ENCODE measurements at regions not wholly inside any gene's neighbourhood (a gene's known extent, or its start where the extent isn't known, plus 50 kb on each side); places are given as distances from the start of the nearest gene placed in this dataset.

DNA sequence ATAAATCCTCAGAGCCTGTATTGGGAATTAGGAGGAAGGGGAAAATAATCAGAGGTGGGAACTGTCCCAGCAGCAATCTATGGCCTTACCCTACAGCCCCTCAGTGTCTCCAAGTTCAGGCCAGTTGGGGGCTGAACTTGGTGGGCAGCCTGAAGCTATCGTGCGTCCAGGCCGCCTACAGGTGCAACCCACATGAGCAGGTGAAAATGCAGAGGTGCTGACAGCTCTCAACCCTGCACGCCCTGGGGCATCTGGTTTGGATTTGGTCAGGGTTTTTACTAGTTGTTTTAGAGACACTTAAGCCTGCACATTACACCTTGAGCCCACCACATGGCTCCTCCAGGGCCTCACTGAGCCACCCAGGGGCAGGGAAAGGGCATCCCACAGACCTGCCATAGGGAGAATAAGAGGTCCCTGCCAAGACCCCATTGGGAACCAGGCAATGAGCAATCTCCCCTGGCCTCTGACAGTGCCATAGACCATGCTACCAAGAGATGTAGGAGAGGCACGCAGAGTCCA lies 209.5 kb downstream of the FOXD2 start:
- H3K36me3 ChIP-seq (ENCODE audit: control insufficient read depth, insufficient read depth, low read length) = no peaks in the 10 kb centered on the region
- H3K27me3 ChIP-seq (ENCODE audit: control insufficient read depth, insufficient read depth, low read length) = peaks cover 9% of the 10 kb centered on the region
- peaks cover 4% of the 10 kb centered on the region for H3K4me1 ChIP-seq (ENCODE audit: control insufficient read depth, insufficient read depth, low read length)
- no peak overlapping the region for H3K9ac ChIP-seq (ENCODE audit: low read depth, low read length)
- H3K4me3 ChIP-seq (ENCODE audit: low read depth, low read length) = no peak overlapping the region
- no peaks in the 10 kb centered on the region for H3K9me3 ChIP-seq (ENCODE audit: control insufficient read depth, insufficient read depth, low read length)

DNA sequence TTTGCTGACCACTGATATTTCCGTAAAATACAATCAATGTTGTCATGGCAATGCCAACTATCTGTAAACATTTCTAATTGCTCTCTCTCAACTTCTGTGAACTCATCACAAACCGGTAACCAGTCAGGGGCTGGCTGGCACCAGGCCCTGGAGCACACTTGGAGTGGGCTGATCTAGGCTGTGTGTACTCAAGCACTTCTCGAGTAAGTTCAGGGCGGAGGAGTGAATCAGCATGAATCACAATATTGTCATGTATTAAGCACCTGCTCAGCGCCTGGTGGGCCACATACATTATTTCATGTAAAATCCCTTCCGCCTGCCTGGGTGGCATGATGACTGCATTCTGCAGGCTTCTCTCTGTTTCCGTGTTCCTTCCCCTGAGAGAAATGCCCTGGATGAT lies 212.4 kb downstream of the FOXD2 start:
- H3K9me3 ChIP-seq (ENCODE audit: control insufficient read depth, insufficient read depth, low read length) = no peaks in the 10 kb centered on the region
- no peaks in the 10 kb centered on the region for H3K36me3 ChIP-seq (ENCODE audit: control insufficient read depth, insufficient read depth, low read length)
- H3K9ac ChIP-seq (ENCODE audit: low read depth, low read length) = no peak overlapping the region

DNA sequence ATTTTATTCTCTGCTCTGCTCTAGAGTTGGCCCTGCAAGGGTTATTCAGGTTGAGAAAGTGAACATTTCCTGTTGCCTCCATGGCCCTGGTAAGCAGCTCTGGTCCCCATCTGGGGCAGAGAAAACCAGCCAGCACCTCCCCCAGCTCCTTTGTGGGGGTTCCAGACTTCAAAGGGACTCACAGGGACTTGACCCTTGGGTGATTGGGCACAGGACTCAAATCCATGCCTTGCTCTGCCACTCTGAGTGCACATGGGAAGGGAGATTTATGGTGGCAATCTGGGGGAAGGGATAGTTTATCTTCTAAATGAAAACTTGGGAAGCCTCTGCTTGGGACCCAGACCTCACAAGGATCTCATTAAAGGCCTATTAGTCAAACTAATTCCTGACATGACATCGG lies 212.8 kb downstream of the FOXD2 start:
- peaks cover 8% of the 10 kb centered on the region for H3K27me3 ChIP-seq (ENCODE audit: control insufficient read depth, insufficient read depth, low read length)
- H3K9ac ChIP-seq (ENCODE audit: low read depth, low read length) = no peak overlapping the region
- H3K4me3 ChIP-seq (ENCODE audit: low read depth, low read length) = no peak overlapping the region
- no peaks in the 10 kb centered on the region for H3K9me3 ChIP-seq (ENCODE audit: control insufficient read depth, insufficient read depth, low read length)
- no peaks in the 10 kb centered on the region for H3K4me1 ChIP-seq (ENCODE audit: control insufficient read depth, insufficient read depth, low read length)
- H3K36me3 ChIP-seq (ENCODE audit: control insufficient read depth, insufficient read depth, low read length) = no peaks in the 10 kb centered on the region

More for the DNA sequence above, 212.4 kb downstream of the FOXD2 start:
- H3K4me3 ChIP-seq (ENCODE audit: low read depth, low read length) = no peak overlapping the region
- peaks cover 8% of the 10 kb centered on the region for H3K27me3 ChIP-seq (ENCODE audit: control insufficient read depth, insufficient read depth, low read length)
- H3K4me1 ChIP-seq (ENCODE audit: control insufficient read depth, insufficient read depth, low read length) = no peaks in the 10 kb centered on the region

DNA sequence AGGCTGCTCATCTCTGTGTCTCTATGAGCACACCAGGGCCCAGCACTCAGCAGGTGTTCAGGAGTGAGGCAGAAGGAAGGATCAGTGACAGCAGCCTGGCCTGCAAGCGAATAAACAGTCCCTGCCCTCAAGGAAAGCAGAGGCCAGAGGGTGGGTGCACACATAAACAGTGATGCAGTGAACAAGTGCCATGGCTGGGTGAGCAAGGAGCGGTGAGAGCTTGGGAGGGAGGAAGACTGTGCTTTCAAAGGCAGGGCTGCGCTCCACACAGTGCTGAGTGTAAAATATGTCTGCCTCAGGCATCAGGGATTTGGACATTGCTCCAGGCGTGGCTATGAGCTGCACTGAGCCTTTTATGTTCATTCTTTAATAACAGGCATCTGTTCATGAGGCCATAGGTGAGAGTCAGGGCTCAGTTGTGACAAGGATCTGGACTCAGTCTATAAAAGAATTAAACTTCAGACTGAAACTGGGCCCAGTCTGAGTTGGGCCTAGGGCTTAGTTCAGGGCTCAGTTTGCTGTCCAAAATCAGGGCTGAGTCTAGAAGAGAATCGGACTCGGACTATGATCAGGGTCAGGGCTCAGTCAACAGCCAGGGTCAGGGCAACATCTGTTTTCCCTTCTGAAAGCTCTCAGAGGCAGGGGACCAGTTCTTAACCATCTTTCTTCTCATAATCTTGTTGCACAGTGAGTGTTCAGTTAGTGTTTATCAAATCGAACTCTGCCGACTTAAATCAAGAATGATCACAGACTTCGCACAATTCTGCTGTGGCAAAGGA lies 213.7 kb downstream of the FOXD2 start:
- no peak overlapping the region for H3K4me3 ChIP-seq (ENCODE audit: low read depth, low read length)
- H3K9me3 ChIP-seq (ENCODE audit: control insufficient read depth, insufficient read depth, low read length) = no peaks in the 10 kb centered on the region
- peaks cover 8% of the 10 kb centered on the region for H3K27me3 ChIP-seq (ENCODE audit: control insufficient read depth, insufficient read depth, low read length)
- H3K36me3 ChIP-seq (ENCODE audit: control insufficient read depth, insufficient read depth, low read length) = no peaks in the 10 kb centered on the region
- no peaks in the 10 kb centered on the region for H3K4me1 ChIP-seq (ENCODE audit: control insufficient read depth, insufficient read depth, low read length)
- no peak overlapping the region for H3K9ac ChIP-seq (ENCODE audit: low read depth, low read length)

DNA sequence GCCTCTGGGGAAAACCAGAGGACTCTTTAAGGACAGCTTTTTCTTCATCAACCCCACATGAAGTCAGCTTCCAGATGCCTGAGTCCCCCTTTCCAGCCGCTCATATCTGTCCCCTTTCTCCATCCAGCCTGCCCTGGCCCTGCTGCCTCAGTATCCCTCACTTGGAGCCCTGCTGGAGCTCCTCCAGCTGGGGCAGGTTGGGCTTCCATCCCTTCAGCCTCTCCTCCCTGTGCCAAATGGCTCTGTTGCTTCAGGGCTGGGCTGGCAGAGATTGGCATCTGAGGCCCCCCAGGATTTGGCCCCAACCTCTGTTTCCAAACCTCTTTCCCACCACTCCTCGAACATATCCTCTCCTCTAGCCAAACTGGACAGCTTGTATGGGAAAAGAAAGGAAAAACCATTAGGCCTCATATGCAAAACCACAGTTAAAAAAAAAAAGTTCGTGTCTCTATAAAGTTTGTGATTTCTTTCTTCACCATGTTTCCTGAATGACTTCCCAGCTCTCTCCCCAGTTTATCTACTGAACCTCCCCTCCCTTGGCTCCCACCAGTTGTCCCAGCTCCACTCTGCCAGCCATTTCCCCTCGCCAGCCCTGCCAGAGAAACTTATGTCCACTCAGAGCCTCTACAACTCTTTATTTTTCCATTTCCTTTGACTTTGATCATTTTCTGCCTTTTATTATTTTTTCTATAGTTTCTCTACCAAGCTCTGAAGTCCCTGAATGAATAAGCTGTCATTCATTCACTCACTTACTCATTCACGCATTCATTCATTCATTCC lies 217.9 kb downstream of the FOXD2 start:
- Histone ChIP-seq H3K36me3 (ENCODE audit: control insufficient read depth, insufficient read depth, low read length) (no peaks in the 10 kb centered on the region), H3K4me3 (ENCODE audit: low read depth, low read length) (no peak overlapping the region), H3K27me3 (ENCODE audit: control insufficient read depth, insufficient read depth, low read length) (peaks cover 20% of the 10 kb centered on the region), H3K4me1 (ENCODE audit: control insufficient read depth, insufficient read depth, low read length) (no peaks in the 10 kb centered on the region), H3K9me3 (ENCODE audit: control insufficient read depth, insufficient read depth, low read length) (no peaks in the 10 kb centered on the region), H3K9ac (ENCODE audit: low read depth, low read length) (no peak overlapping the region)

DNA sequence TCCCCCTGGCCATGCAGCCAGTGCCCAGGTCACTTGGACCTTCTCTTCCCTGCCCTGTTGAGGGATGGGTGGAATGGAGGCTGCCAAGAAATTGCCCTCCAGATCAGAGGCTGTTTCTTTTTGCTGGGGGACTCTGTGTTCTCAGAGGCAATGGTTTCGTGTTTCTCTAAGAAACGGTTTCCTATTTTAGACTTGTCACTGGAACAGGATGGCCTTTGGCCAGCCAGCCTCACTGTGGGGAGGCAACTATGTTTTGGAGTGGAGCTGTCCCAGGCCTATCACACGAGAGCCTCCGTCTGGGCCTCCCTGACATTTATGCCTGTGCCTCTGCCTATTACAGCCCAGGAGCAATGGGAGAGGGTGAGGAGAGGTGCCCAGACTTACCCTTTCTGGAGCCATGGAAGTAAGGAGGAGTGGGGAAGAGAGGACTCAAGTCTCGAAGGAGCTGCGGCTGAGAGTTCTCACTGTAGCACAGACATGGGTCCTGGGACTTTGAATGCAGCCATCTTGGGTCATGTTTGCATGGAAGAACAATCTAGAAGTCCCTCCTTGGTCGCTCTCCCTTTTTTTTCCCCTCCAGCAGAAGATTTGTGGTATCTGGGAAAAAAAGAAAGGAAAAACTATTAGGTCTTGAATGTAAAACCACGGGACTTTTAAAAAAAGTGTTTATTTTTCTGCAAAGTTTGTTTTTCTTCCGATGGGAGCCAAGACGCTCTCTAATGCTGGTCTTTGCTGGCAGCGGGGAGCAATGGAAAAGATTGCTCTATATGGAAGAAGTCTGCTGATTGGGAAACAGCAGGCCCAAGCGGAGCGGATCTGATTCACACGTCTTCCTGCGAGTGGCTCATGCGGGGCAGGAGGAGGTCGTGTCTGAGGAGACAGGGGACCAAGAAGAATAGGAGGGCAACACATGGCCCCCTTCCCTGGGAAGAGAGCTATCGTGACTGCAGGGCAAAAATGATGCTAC lies 219.2 kb downstream of the FOXD2 start:
- Histone ChIP-seq H3K9ac (ENCODE audit: low read depth, low read length) (no peak overlapping the region), H3K4me1 (ENCODE audit: control insufficient read depth, insufficient read depth, low read length) (no peaks in the 10 kb centered on the region), H3K9me3 (ENCODE audit: control insufficient read depth, insufficient read depth, low read length) (no peaks in the 10 kb centered on the region), H3K27me3 (ENCODE audit: control insufficient read depth, insufficient read depth, low read length) (peaks cover 19% of the 10 kb centered on the region), H3K4me3 (ENCODE audit: low read depth, low read length) (no peak overlapping the region), H3K36me3 (ENCODE audit: control insufficient read depth, insufficient read depth, low read length) (no peaks in the 10 kb centered on the region)

DNA sequence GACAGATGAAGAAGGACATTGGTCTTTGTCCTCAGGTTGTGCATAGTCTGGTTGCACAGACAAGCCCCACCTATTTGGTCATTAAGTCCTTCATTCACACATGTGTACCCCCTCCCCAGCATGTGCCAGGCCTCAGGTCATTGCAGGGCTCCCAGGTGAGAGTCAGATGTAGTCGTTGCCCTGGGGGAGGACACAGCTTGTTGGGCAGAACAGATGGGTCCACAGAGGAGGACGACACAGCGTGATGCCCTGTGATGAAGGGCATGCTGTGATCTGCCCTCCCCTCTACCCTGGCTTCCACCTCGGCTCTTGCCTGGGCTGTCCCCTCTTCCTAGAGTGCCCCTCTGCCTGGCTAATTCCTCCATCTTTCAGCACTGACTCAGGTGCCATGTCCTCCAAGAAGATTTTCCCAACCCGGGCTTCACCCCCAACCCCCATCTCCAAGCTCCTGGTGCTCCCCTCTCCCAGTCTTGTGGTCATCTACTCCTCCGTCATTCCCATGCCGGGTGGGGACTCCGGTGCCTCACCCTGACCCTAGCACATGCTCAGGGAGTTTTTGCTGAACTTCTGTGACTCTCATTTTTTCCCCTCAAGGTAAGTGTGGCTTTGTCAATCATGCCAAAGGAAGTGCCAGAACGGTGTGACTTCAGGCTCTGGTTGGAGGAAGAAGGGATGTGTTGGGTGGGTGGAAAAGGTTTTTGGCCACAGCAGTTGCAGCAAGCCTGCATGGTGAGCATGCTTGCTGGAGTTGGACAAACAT lies 220.5 kb downstream of the FOXD2 start:
- peaks cover 25% of the 10 kb centered on the region for H3K27me3 ChIP-seq (ENCODE audit: control insufficient read depth, insufficient read depth, low read length)

DNA sequence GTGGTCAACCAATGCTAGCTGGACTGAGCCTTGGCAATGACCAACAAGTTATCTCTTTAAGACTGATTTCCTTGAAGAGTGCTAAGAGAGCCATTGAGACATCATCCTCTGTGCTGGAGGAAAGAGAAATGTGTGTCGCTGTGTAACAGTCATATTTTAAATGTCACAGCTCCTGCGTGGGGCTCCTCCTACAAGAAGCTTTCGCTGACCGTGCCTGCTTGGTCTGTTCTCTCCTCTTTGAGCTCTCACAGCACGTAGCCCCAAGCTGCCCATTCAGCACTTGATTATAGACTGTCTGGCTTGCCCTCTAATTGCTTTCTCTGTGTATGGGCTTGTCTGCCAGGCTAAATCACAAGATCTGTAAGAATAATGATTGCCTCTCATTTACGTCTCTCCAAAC lies 221.3 kb downstream of the FOXD2 start:
- H3K27me3 ChIP-seq (ENCODE audit: control insufficient read depth, insufficient read depth, low read length) = peaks cover 28% of the 10 kb centered on the region

More for the DNA sequence above, 220.5 kb downstream of the FOXD2 start:
- H3K9ac ChIP-seq (ENCODE audit: low read depth, low read length) = no peak overlapping the region
- H3K4me3 ChIP-seq (ENCODE audit: low read depth, low read length) = no peak overlapping the region
- no peaks in the 10 kb centered on the region for H3K9me3 ChIP-seq (ENCODE audit: control insufficient read depth, insufficient read depth, low read length)
- H3K36me3 ChIP-seq (ENCODE audit: control insufficient read depth, insufficient read depth, low read length) = no peaks in the 10 kb centered on the region
- no peaks in the 10 kb centered on the region for H3K4me1 ChIP-seq (ENCODE audit: control insufficient read depth, insufficient read depth, low read length)

DNA sequence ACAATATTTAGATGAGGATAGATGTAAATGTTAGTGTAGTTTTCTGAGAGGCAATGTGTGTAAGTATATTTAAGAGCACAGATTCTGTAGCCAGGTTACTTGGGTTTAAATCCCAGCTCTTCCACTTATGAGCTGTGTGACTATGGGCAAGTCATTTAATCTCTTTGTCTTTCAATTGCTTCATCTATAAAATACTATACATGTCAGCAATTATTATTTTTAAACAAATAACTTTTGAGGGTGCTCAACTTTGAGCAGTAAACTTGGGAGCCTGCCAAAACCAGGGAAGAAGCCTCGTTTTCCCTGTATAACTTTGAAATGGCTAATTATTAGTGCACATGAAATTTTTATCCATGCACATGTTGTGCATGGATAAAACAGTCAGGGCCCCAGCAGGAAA lies 222.8 kb downstream of the FOXD2 start:
- H3K9ac ChIP-seq (ENCODE audit: low read depth, low read length) = no peak overlapping the region
- H3K27me3 ChIP-seq (ENCODE audit: control insufficient read depth, insufficient read depth, low read length) = peaks cover 25% of the 10 kb centered on the region
- no peaks in the 10 kb centered on the region for H3K4me1 ChIP-seq (ENCODE audit: control insufficient read depth, insufficient read depth, low read length)
- H3K4me3 ChIP-seq (ENCODE audit: low read depth, low read length) = no peak overlapping the region
- no peaks in the 10 kb centered on the region for H3K9me3 ChIP-seq (ENCODE audit: control insufficient read depth, insufficient read depth, low read length)
- no peaks in the 10 kb centered on the region for H3K36me3 ChIP-seq (ENCODE audit: control insufficient read depth, insufficient read depth, low read length)

More for the DNA sequence above, 221.3 kb downstream of the FOXD2 start:
- H3K4me3 ChIP-seq (ENCODE audit: low read depth, low read length) = no peak overlapping the region
- no peaks in the 10 kb centered on the region for H3K9me3 ChIP-seq (ENCODE audit: control insufficient read depth, insufficient read depth, low read length)
- H3K36me3 ChIP-seq (ENCODE audit: control insufficient read depth, insufficient read depth, low read length) = no peaks in the 10 kb centered on the region
- H3K4me1 ChIP-seq (ENCODE audit: control insufficient read depth, insufficient read depth, low read length) = no peaks in the 10 kb centered on the region
- H3K9ac ChIP-seq (ENCODE audit: low read depth, low read length) = no peak overlapping the region

DNA sequence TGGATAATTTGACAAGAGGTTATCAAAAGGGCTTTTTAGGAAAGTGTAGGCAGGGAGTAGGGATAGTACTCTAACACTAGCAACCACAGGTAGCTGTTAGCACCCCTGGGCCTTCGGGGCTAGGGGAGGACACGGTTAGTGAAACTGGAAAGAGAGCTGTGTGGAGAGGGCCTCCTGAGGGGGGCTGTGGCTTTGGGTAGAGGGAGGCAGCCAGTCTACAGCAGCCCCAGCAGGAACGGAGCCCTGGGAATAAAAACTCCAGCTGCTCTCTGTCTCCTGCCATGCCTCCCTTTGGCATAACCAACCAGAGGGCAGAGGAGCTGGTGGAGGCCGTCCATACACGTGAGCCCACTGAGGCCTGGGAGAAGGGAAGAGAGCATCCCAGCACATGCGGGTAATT lies 223.2 kb downstream of the FOXD2 start:
- Histone ChIP-seq H3K9me3 (ENCODE audit: control insufficient read depth, insufficient read depth, low read length) (no peaks in the 10 kb centered on the region), H3K27me3 (ENCODE audit: control insufficient read depth, insufficient read depth, low read length) (peaks cover 25% of the 10 kb centered on the region), H3K36me3 (ENCODE audit: control insufficient read depth, insufficient read depth, low read length) (no peaks in the 10 kb centered on the region), H3K4me3 (ENCODE audit: low read depth, low read length) (no peak overlapping the region), H3K9ac (ENCODE audit: low read depth, low read length) (no peak overlapping the region), H3K4me1 (ENCODE audit: control insufficient read depth, insufficient read depth, low read length) (no peaks in the 10 kb centered on the region)

DNA sequence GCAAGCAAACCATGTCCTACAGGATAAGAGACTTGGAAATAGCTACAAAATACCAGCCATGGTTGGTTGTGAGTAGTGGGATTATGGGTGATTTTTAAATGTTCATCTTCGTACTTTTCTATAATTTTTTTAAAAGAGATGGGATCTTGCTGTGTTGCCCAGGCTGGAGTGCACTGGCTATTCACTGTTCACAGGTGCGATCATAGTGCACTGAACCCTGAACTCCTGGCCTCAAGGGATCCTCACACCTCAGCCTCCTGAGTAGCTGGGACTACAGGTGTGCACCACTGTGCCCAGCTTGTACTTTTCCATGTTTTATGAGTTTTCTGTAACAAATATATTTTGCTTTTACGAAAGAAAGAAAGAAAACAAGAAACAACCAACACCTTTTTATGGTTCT lies 224.2 kb downstream of the FOXD2 start:
- no peaks in the 10 kb centered on the region for H3K4me1 ChIP-seq (ENCODE audit: control insufficient read depth, insufficient read depth, low read length)
- no peak overlapping the region for H3K9ac ChIP-seq (ENCODE audit: low read depth, low read length)
- peaks cover 21% of the 10 kb centered on the region for H3K27me3 ChIP-seq (ENCODE audit: control insufficient read depth, insufficient read depth, low read length)
- no peaks in the 10 kb centered on the region for H3K36me3 ChIP-seq (ENCODE audit: control insufficient read depth, insufficient read depth, low read length)
- no peak overlapping the region for H3K4me3 ChIP-seq (ENCODE audit: low read depth, low read length)
- no peaks in the 10 kb centered on the region for H3K9me3 ChIP-seq (ENCODE audit: control insufficient read depth, insufficient read depth, low read length)

All from iPS-15b (cell line).